HG03175 (cell line): ENCODE measurements at regions not wholly inside any gene's neighbourhood (a gene's known extent, or its start where the extent isn't known, plus 50 kb on each side); places are given as distances from the start of the nearest gene placed in this dataset.

Source experiments
- ATAC-seq: cut with Tn5 transposase; IDR thresholded peaks from one replicate; pipeline ENCODE4 v1.9.1; 2021; ENCODE audit warnings: mild to moderate bottlenecking, moderate library complexity; ENCODE audit not compliant: unreplicated experiment

DNA sequence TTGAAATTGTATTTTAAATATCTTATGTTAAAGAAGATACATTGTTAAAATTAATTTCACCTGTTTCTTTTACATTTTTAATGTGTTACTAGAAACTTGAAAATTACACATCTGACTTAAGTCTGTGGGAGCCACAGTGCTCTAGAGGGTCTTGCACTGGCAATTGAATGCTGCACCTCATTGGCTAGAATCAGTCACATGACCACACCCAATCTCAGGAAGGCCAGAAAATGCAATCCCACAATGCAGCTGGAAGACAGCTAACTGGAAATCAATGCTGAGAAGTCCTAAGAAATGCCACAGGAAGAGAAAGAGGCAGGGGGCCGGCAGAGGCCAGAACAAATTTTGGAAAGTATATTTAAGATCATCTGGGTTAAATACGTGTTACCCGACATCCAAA is 189.2 kb upstream of the POU3F3 start:
- ATAC-seq: no peak

DNA sequence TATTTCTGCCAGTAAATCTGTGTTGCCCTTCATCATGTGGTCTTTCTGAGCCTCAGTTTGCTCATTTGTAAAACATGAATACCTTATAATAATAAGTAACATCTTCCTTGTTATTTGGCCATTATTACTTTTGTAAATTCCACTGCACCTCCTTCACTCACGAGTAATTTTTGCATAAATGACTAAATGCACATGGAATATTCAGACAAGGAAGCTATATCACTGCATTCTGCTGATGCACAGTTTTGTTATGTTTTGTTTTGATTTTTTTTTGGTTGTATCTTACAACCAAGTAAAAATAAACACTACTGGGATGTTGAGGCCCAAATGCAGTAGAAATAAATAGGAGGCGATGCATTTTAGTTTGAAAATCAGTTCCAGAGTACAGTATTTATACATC is 185.3 kb upstream of the POU3F3 start:
- no peak for ATAC-seq

DNA sequence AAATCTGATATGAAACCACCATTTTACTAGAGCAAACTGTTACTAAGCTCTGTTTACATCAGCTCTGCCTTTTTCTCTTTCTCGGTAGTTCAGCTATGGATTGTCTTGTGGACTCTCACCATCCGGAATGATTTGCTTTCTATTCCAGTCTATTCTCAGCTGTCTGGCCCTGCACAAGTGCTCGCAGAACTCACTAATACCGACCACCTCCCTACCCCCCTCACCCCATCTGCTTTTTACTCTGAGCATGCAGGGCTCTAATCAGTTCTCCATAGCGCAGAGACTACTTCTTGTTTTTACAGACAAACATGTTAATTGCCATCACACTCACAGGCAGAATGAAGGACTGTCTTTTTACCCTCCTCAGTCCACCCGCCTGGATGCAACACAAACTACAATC is 180.7 kb upstream of the POU3F3 start:
- ATAC-seq: no peak

DNA sequence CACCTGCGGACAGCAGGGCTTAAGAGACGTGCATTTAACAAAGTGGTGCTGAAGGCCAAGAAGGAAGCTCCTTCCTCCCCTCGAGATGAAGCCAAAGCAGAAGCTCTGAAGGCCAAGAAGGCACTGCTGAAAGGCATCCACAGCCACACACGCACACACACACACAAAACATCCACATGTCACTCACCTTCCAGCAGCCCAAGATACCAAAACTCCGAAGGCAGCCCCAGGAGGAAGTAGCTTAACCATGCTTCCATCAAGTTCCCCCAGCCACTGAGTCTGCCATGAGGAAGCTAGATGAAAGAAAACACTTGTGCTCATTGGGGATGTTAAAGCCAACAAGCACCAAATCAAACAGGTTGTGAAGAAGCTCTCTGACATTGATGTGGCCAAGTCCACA is 175.7 kb upstream of the POU3F3 start:
- ATAC-seq: no peak

DNA sequence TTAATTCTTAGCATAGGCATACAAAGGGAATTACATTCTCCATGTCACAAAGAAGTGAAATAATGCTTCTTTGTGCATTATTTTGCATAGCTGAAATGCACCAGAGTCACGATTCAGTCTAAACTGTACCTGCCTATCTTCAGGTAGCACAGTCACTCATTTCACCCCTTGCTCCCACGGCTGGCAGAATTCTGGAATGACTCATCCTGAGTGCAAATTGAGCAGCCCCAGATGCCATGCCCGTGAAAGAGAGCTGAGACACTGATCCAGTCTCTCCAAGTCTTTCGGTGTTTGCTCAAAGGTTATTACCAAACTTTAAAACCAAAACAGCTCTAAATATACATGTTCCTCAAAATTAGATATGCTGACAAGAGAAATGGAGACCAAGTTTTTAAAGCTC is 168.3 kb upstream of the POU3F3 start:
- ATAC-seq: no peak

DNA sequence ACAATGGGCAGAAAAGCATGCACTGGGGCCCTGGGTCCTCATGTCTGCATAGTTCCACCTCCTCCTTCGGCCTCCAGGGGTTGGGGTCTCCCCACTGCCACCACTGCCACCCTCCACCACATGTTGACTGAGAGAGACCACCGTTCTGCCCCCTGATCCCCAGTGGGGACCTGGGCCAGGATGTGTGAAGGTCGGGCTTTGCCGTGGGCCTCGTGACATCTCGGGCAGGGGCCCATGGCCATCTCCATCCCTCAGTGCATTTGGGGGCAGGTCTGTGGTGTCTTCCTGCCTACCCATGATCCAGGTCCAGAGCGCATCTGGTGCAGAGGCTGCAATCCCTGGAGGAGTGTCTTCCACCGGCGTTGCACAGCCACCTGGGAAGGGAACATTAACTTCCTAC is 166.8 kb upstream of the POU3F3 start:
- no peak for ATAC-seq

DNA sequence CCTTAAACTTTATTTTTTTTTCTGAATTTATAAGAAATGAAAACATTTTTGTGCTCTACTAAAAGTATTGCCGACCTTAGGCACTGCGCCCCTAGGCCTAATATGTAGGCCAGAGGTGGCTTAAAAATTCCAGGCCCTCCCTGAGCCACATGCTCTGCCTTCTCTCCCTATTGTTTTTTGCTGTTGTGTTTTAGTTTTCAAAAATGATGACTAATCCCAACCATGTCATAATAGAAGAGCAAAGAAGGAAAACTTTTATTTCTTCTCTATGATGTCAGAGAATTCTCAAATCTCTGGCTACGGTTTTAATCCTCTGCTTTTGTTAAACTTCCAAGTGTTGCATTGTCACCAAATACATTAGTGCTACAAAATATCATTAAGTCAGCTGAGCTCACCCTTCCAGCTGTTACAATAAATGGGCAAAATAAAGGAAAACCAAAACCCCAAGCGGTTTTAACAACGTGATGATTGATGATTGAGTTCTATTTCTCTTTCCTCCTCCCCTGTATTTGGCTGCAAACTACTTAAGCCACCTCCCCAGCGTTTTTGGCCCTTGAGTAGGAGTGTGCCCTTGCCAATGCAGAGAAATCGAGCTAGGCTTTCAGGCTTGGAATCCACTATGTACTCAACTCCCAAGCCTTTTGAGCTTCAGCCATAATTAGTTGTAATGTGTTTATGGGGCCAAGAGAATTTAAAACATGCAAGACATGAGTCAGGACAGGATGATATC is 163.5 kb upstream of the POU3F3 start:
- no peak for ATAC-seq

DNA sequence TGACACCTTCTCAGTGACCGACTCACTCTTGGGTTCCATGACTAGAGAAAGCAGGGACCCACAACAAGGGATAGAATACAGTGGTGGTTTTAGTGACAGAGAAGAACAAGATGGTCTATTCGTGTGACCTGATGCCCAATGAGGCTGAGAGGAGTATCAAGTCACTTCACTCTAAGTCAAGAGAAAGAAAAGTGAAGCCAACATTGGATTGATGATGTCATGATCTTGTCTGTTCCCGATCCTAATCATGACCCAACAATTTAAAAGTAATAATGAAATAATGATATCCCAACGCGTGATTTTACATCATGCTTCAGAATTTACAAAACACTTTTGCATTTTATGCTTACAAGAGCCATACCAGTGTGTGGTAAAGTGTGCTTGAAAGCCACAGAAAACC is 155.6 kb upstream of the POU3F3 start:
- no peak for ATAC-seq

DNA sequence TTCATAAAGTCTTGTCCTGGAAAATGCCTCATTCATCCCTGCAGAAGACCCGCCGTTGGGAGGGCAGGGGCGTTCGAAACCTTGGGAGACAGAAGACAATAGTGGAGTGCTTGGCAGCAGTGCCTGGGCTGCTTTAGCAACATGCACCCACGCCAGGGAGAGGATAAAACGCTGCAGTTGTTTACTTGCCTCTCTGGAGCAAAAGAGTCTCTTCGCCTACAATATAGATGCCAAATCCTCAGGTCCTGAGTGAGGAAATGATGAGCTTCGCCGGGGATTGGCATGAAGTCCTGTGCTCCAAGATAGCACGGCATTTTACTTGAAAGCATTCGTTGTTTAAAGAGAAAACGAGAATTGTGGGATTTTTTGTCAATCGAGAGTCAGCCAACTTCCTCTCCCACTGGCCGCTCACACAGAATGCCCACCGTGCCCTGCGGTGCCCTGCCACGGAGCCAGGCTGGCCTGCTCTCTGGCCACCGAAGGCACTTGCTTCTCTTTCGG is 152.5 kb upstream of the POU3F3 start:
- no peak for ATAC-seq

DNA sequence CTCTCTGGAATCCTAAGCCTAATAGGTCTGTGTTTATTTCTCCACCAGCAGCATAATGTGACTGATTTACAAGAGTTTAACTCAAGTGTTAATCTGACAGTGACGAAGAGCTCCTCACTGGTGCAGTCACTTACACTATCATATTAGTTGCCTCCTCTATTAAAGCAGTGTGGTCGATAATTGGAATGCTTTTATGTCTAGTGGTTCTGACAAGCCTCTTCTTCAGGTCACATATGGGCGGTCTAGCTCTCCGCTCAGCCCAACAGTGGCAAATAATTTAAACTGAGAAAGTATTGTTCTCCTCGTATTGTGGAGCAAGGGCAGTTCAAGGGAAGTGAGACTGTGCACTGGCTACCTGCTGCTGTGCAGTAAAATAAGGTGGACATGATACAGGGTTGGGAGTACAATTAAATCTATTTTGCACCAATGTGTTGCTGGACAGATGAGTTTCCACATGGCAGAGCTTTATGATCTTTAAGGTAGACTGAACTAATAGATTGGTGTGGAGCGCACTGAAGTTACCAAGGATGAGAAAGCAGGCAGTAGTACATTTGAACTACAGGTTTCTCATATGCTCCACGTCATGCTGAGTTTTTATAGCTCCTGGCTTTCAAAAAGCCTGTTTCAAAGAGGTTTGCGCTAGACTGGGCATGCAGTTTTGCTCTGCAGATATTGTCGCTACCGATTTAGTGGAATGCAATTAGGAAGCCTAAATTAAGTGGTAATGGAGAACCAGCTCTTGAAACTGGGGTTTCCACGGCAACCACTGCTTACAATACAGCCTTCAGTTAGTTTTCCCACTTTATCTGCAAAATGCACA is 151.7 kb upstream of the POU3F3 start:
- no peak for ATAC-seq

DNA sequence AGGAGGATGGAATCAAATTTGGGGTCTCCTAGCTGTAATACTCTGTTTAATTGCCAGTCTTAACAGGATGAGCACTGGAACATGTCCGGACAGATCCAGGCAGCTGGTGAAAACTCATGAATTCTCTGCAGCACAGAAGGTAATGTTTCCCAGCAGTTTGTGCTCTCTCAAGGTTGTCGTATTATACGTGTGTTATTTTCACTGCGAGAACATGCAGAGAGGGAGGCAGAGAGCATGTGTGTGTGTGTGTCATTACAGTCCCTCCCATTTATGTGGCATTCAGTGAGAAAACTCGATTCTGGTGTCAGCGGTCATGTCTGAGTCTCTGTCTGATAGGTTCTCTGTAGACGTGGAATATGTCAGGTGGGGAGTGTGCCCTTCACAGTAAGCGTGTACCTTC is 150.2 kb upstream of the POU3F3 start:
- ATAC-seq: no peak

DNA sequence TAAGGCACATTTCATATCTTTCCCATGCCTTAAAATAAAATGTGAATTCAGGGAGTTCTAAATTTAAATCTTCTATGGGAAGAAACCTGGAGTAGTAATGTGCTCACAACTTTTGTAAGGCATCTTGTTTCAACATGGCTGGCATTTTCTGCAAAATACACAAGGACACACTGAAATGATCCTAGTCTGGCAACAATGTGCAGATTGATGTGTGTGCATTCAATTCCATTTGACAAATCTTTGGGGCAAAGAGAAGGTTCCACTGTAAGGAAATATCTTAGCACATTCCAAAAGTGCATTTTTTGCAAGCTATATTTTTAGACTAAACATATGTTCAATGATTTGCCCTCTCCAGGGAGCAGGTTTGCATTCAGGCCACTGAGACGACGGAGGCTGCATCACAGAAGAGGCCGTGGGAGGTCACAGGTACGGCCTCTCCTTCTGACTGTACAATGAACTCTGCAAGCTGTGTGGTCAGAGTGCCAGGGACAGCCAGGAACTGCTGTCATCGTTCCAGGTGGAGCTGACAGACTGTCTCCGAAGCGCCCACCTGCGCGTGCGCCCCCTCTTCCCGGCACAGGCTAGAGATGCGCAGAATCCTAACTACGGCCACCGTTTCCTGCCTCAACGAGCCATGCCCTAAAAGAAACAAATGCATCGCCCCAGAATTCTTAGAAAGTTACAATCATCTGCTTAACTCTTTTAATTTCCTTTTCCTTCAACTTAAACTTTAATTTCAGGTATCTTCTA is 149.2 kb upstream of the POU3F3 start:
- ATAC-seq: no peak

DNA sequence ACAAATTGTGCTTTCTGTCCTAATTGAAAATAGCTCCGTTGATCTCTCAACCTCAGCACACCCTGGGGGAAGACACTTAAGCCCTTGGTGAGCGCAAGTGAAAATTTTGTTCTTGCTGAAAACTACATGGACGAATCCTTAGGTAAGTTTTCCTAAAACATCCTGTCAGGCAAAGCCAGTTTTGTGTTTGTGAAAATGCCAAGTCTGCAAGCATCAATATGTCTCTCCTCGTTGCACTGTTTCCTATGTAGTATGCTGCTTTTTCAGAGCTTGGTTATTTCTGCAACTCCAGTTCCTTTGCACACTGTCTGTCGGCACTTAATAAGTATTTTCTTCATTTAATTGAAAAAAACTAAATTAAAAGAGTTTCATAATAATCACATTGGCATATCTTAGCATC is 146.9 kb upstream of the POU3F3 start:
- no peak for ATAC-seq

DNA sequence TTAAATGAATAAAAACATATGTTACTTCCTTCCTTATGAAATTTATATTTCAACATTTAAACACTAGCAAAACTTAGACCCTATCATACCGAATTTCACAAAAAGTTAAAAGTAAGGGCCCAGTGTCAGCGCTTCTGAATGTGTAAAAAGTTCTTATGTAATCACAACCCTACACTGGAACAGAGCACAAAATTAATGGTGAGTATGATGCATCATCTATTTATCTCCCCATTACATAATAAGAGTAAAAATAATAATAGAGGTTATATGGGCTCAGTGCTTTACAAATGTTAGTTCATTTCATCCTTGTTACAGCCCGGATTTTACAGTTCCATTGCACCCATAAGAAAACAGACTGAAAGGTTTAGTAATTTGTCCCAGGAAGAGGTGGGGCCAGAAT is 144.9 kb upstream of the POU3F3 start:
- no peak for ATAC-seq

DNA sequence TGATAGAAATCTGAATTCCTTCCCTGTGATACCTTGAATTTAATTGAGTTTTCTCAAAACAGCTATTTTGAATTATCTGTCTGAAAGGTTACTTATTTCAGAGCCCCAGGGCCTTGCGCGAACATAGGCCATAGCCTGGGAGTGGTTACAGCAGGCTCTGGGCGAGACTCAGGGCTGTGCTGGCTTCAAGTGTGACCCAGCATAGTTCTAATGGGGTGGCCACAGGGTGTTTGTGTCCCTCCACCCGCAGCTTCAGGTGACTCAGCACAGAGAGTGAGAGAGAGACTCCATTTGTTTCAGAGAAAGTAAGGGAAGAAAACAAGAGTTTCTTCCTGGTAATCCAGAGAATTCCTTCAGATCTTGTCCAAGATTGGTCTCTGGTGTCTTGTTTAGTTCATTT is 137.9 kb upstream of the POU3F3 start:
- no peak for ATAC-seq

DNA sequence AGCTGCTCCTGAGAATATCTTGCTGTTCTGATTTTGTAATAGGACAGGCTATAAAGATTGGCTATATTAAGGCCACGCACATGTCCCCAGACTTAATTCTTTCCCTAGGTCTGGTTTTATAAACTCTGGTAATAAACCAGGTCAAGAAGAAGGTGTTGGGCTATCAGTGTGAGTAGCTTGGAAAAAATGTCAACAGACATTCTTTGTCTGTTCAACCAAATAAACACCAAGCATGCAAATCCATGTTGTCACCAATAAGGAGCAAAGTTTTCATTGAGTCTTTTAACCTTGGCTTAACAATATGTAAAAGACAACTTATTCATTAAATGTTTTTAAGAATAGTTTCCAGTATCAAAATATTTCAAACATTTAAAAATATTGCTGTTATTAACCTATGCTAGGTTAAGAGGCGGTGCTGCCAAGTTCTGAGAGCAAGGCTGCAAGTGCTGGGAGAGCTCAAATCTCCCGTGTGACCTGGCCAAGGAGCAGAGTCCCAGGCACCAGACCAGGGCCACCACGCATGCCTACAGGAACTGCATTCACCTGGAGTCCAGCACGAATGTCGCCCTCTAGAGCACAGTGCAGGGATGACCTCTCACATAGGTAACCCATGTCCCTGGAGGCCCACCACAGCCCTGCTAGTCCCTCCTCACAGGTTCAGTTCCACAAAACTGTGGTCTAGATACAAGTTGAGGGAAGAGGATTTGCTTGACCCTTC is 120.5 kb upstream of the POU3F3 start:
- ATAC-seq: peak; percentile 79

DNA sequence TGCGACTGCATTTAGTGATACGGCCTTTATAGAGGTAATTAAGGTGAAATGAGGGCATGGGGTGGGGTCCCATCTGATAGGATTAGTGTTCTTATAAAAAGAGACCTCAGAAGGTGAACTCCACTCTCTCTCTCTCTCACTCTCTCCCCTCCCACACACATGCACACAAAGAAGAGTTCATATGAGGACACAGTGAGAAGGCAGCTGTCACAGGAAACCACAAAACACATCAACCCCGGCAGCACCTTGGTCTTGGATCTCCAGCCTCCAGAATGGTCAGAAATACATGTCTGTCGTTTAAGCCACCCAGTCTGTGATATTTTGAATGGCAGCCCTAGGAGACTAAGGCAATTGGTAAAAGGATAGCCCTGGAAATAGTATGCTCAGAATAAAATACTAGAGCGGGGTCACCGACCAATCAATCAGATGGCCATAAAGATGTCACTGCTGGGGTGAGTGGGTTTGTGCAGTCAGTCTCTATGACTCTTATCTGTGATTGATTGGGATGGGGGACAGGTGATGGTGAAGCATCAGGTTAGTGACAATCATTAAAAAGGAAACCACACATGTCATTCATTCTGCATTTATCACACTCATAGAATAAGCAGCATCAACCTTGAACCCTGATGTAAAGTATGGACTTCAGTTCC is 118.9 kb upstream of the POU3F3 start:
- peak; percentile 51 for ATAC-seq

DNA sequence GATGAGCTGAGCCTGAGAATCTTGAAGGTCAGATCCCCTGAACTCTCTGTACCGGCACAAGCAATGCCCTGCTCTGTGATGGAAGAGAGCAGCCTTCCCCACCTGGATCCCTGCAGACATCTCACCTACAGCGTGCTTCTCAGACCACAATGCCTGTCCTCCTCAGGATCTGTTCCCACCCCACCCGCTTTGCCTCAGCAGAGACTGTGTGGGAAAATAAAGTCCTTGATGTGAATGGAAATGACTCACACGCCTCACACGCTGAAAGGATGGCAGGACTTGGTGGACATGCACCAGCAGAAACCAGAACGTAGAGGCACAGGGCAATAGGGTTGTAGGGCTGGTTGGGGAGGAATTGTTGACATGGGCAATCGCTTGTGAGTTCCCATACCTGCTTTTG is 117.9 kb upstream of the POU3F3 start:
- no peak for ATAC-seq

DNA sequence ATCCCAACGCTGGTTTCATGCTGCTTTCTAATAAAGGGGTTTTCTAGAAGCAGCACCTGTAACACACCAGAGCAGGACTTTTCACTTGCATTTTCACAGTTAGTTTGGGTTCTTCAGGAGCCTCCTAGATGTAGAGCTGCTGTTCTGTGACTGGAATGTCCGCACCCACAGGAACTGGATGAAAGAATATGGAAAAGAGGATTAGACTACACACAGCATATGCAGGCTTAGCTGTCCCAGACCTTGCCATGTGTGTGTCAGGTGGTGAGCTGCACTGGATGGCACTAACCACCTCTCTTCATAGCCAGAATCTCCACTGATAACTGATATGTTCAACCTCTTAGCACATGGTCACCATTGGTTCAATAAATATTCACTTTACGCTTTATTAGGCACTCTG is 112.1 kb upstream of the POU3F3 start:
- no peak for ATAC-seq

DNA sequence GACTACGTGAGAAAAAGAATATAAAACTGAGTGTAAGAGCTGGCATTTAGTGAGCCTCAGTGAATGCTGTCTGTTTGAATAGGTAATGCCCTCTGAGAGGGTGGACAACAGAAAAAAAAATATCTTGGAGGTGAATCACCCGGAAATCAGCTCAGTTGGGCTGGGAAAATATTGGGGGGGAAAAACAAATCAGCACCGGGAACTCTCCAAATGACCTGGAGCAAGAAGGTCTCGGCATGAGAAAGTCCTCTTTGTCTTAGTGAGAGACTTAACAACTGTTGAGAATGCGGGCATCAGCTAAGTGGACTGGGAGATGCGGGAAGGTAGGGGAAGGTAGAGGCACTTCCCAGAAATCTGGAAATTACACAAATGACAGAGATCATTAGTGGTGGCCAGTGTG is 109.4 kb upstream of the POU3F3 start:
- no peak for ATAC-seq

DNA sequence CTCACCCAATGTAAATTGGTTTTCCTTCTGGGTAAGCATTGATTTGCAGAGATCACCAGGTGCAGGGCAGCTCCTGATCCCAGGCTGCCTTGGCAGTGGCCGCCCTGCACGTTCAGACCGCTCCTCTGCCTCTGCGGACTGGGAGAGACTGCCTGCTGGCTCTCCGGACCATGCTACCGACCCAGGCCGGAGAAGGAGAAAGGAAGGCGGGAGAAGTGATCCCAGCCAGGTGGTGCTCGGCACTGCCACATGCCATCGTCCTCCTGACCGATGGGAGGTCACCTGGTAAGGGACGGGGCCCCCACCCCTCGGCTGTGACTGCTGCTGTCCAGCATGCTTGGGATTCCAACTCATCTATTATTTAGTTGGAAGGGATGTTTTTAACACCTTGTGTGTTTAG is 108.1 kb upstream of the POU3F3 start:
- ATAC-seq: no peak
